HFF-Myc (cell line): ENCODE measurements at regions not wholly inside any gene's neighbourhood (a gene's known extent, or its start where the extent isn't known, plus 50 kb on each side); places are given as distances from the start of the nearest gene placed in this dataset.

ENCODE experiments used
- DNase-seq: peaks from one replicate; pipeline ENCODE4 v3.0.0-alpha.2; 2011; ENCODE audit warnings: low read depth; ENCODE audit errors: extremely low read depth
- H3K4me3 ChIP-seq: replicated peaks from 2 replicates; pipeline ENCODE4 v1.5.1; 2011; ENCODE audit warnings: low read depth, mild to moderate bottlenecking, control low read depth, low read length
- TF ChIP-seq, protein P1 (sequence below): IDR thresholded peaks from 2 replicates; pipeline ENCODE4 v1.5.1; 2012; ENCODE audit warnings: mild to moderate bottlenecking, low read depth, low read length, control low read depth; ENCODE audit errors: missing control alignments

DNA sequence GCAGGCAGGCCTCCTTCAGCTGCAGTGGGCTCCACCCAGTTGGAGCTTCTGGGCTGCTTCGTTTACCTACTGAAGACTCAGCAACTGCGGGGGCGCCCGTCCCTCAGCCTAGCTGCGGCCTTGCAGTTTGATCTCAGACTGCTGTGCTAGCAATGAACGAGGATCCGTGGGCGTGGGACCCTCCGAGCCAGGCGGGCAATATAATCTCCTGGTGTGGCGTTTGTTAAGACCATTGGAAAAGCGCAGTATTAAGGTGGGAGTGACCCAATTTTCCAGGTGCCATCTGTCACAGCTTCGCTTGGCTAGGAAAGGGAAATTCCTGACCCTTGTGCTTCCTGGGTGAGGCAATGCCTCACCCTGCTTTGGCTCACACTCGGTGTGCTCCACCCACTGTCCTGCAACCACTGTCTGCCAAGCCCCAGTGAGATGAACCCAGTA, 159.2 kb upstream of the FOXP2 start:
- no peak for DNase-seq
- TF ChIP-seq, protein P1, sequence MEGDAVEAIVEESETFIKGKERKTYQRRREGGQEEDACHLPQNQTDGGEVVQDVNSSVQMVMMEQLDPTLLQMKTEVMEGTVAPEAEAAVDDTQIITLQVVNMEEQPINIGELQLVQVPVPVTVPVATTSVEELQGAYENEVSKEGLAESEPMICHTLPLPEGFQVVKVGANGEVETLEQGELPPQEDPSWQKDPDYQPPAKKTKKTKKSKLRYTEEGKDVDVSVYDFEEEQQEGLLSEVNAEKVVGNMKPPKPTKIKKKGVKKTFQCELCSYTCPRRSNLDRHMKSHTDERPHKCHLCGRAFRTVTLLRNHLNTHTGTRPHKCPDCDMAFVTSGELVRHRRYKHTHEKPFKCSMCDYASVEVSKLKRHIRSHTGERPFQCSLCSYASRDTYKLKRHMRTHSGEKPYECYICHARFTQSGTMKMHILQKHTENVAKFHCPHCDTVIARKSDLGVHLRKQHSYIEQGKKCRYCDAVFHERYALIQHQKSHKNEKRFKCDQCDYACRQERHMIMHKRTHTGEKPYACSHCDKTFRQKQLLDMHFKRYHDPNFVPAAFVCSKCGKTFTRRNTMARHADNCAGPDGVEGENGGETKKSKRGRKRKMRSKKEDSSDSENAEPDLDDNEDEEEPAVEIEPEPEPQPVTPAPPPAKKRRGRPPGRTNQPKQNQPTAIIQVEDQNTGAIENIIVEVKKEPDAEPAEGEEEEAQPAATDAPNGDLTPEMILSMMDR, result no peak
- no peak overlapping the region for H3K4me3 ChIP-seq

DNA sequence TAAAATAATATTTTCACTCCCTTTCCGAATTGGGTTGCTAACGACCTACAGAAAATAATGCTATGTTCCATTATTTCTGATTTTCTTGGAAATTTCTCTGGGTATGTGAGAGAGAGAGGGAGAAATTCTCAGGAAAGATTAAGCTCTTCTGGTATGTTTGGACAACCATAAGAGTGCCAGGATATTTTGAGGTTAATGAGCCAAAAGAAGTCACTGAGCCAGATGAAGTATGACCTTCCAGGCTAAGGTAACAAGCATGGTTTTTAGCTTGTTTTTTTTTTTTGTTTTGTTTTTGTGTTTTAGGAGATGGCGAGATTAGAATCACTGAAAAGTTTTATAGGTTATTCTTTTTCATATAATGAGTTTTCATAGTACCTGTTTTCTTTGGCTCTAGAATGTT, 171.0 kb upstream of the FOXP2 start:
- TF ChIP-seq, protein P1, result no peak
- no peak overlapping the region for H3K4me3 ChIP-seq
- no peak for DNase-seq

DNA sequence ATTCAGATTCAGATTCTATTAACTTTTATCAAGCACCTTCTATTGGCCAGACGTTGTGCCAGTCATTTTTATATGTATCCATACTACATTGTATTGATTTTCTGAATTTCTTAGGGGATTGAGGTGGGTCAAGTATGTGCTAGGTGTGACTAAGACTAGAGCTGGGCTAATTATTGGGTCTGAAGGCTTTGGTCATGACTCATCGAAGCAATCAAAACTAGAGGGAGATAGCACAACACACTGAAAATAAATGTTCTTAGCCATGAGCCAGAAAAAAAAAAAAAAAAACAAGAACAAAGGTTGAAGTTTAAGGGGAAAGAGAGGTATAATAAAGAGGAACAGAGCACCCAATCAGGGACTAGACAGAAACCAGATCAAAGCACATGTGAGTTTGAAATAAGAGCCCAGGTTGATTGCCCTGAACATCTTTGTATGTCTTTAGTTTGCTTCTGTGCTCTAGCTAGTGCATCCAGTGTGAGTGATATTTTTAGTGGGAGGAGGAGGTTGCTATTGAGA, 171.6 kb upstream of the FOXP2 start:
- no peak for DNase-seq
- TF ChIP-seq, protein P1, result no peak
- no peak overlapping the region for H3K4me3 ChIP-seq

DNA sequence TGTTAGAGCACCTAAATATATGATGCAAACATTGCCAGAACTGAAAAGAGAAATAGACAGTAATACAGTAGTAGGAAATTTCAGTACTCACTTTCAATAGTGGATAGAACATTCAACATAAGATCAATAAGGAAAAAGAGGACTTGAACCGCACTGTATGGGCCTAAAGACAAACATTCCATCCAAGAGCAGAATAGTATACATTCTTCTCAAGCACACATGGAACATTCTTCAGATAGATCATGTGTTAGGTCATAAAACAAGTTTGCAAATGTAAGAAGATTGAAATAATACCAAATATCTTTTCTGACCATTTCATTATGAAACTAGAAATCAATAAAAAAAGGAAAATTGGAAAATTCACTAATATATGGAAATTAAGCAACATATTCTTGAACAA, 185.4 kb upstream of the FOXP2 start:
- TF ChIP-seq, protein P1, result no peak

DNA sequence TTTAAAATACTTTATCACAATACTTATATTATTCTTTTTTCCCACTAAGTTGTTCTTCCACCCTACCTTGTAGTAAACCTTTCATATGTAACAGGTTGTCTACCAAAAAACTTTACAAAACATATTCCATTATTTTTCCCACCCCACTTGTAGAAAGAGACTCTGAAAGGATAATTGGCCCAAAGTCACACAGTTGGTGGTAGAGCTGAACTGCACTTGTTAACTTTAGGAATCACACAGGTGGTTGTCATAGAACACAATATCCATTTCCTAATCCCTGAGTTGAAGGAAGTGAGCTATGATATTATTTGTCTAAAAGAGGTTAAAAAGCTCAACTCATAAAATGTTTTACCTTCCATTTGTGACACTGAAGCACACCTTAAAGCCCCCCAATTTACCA, 188.8 kb upstream of the FOXP2 start:
- H3K4me3 ChIP-seq, result no peak overlapping the region
- TF ChIP-seq, protein P1, result no peak
- DNase-seq, result no peak

More for the DNA sequence above, 185.4 kb upstream of the FOXP2 start:
- H3K4me3 ChIP-seq, result no peak overlapping the region
- DNase-seq, result no peak

DNA sequence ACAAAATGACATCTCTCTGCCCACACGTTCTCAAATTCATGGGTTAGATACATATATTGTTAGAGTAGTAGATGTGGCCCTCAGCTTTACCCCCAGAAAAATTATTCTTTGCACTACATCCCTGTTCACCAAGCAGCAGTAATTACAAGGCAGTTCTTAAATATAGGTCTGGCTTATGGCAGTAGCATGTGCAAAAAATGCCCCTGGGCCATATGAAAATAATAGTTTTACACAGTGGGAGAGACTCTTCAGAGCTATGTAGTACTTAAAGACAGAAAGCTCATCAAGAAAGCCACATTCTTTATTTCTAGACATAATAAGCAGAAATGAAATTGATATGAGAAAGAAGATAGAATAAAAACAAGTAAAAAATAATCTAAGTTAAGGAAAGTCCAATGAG, 196.3 kb upstream of the FOXP2 start:
- TF ChIP-seq, protein P1, result no peak
- DNase-seq, result no peak

More for the DNA sequence above, 196.3 kb upstream of the FOXP2 start:
- H3K4me3 ChIP-seq, result no peak overlapping the region
